Upper lobe of left lung (tissue), 6 donors: ENCODE measurements at regions not wholly inside any gene's neighbourhood (a gene's known extent, or its start where the extent isn't known, plus 50 kb on each side); places are given as distances from the start of the nearest gene placed in this dataset.

Experiments
- ATAC-seq, 2 donors: fragments of 200-7000 bp; cut with Tn5 transposase; one replicate each; pipeline ENCODE4 v1.9.1; 2022; ENCODE audit warnings: mild to moderate bottlenecking in 2 of 2, moderate library complexity in 2 of 2; ENCODE audit not compliant: low FRiP score in 2 of 2
- DNase-seq, 2 donors: peaks; one replicate each; pipeline ENCODE4 v3.0.0-alpha.2; 2019 to 2020
- H3K27ac ChIP-seq, 4 donors: fragments of 200-600 bp; sonication (generic); one replicate each; pipeline ENCODE4 v1.5.1; 2016 to 2019
- H3K27me3 ChIP-seq, 4 donors: fragments of 200-600 bp; sonication (generic); one replicate each; pipeline ENCODE4 v1.5.1; 2017 to 2019
- H3K36me3 ChIP-seq, 4 donors: fragments of 200-600 bp; sonication (generic); one replicate each; pipeline ENCODE4 v1.5.1; 2016 to 2019
- H3K4me1 ChIP-seq, 4 donors: fragments of 200-600 bp; sonication (generic); one replicate each; pipeline ENCODE4 v1.5.1; 2018 to 2019
- H3K4me3 ChIP-seq, 4 donors: fragments of 200-600 bp; sonication (generic); one replicate each; pipeline ENCODE4 v1.5.1; 2017 to 2019; ENCODE audit warnings: mild to moderate bottlenecking in 2 of 4, moderate library complexity in 1 of 4
- H3K9me3 ChIP-seq, 4 donors: fragments of 200-600 bp; sonication (generic); one replicate each; pipeline ENCODE4 v1.5.1; 2018 to 2019
- EP300 ChIP-seq, 4 donors: sonication (generic); formaldehyde crosslinking; IDR thresholded peaks; one replicate each; pipeline ENCODE4 v1.5.1; 2017; ENCODE audit warnings: antibody characterized with exemption in 4 of 4, control low read depth in 2 of 4
- POLR2A ChIP-seq, 4 donors: fragments of 450-650 bp; IDR thresholded peaks; one replicate each; pipeline ENCODE4 v1.5.1; 2016 to 2017; ENCODE audit warnings: antibody characterized with exemption in 4 of 4, mild to moderate bottlenecking in 2 of 4
- POLR2AphosphoS5 ChIP-seq, 2 donors: sonication (generic); formaldehyde crosslinking; IDR thresholded peaks; one replicate each; pipeline ENCODE4 v1.5.1; 2017; ENCODE audit warnings: antibody characterized with exemption in 2 of 2
- WGBS, 2 donors: methylation state at CpG; one replicate each; pipeline ENCODE4 v1.1.5; 2017 to 2018; 5-methylcytosine and 5-hydroxymethylcytosine counted together
- small RNA-seq, 4 donors: library from RNA; depleted of rRNA; stranded (forward); fragments of <200 nt; gene quantifications; one replicate each; pipeline ENCODE3, GENCODE V24; 2016
- TF ChIP-seq, protein P1 (sequence below), 6 experiments: fragments of 450-650 bp in 4 of 6; fragments of 200-600 bp in 2 of 6; sonication (generic) in 2 of 6; IDR thresholded peaks; one replicate each; pipeline ENCODE4 v1.5.1; 2016 to 2019; ENCODE audit warnings: antibody characterized with exemption in 6 of 6
- donor health status: DM: no; HTN: no; CAD: no; lungs with moderate emphysema.
- donor health status: DM: no; HTN: yes; CAD: no; lungs with severe emphysema.

DNA sequence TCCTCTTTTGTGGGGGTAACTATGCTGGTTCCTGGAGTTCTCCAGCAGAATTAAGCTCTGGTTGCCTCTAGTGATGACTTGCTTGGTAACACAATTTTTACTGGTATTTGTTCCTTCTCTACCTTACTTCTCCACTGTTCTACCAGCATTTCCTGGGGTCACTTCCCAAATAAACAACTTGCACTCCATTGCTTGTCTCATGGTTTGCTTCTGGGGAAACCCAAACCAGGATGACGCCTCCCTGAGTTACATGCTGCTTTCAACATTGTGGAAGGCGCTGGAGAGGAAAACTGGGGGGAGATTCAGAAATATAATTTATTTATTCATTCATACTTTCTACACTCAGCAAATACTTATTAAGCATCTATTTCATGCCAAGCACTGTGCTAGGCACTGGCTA lies 55.3 kb upstream of the AK4 start:
- DNase-seq (no peak), ATAC-seq (no peak)
- H3K9me3 ChIP-seq = no peaks in the 10 kb centered on the region
- H3K27ac ChIP-seq = no peak overlapping the region
- no peaks in the 10 kb centered on the region for H3K36me3 ChIP-seq
- no peaks in the 10 kb centered on the region for H3K4me1 ChIP-seq
- H3K27me3 ChIP-seq = no peaks in the 10 kb centered on the region
- no peak overlapping the region for H3K4me3 ChIP-seq
- TF ChIP-seq, protein P1, sequence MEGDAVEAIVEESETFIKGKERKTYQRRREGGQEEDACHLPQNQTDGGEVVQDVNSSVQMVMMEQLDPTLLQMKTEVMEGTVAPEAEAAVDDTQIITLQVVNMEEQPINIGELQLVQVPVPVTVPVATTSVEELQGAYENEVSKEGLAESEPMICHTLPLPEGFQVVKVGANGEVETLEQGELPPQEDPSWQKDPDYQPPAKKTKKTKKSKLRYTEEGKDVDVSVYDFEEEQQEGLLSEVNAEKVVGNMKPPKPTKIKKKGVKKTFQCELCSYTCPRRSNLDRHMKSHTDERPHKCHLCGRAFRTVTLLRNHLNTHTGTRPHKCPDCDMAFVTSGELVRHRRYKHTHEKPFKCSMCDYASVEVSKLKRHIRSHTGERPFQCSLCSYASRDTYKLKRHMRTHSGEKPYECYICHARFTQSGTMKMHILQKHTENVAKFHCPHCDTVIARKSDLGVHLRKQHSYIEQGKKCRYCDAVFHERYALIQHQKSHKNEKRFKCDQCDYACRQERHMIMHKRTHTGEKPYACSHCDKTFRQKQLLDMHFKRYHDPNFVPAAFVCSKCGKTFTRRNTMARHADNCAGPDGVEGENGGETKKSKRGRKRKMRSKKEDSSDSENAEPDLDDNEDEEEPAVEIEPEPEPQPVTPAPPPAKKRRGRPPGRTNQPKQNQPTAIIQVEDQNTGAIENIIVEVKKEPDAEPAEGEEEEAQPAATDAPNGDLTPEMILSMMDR (IDR thresholded peaks at IDR 0.05) = no peak
- TF ChIP-seq POLR2A (IDR thresholded peaks at IDR 0.05) (no peak), EP300 (IDR thresholded peaks at IDR 0.05) (no peak), POLR2AphosphoS5 (IDR thresholded peaks at IDR 0.05) (no peak)
- 67 to 73% methylated on average over 2 of the region's 2 CpGs for WGBS, 2 donors

DNA sequence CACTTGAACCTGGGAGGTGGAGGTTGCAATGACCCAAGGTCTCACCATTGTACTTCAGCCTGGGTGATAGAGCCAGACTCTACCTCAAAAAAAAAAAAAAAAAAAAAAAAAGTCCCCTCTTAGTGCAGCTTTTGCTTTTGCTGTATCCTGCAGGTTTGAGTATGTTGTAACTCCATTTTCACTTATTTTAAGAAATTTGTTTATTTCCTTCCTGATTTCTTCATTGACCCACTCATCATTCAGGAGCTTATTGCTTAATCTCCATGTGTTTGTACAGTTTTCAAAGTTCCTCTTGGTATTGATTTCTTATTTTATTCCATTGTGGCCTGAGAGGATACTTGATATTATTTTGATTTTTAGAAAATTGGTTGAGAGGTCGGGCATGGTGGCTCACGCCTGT lies 50.9 kb upstream of the AK4 start:
- DNase-seq (no peak), ATAC-seq (no peak)
- TF ChIP-seq, protein P1 (IDR thresholded peaks at IDR 0.05) = no peak
- no peak for TF ChIP-seq POLR2A (IDR thresholded peaks at IDR 0.05)
- no peak for TF ChIP-seq POLR2AphosphoS5 (IDR thresholded peaks at IDR 0.05)
- no peak for TF ChIP-seq EP300 (IDR thresholded peaks at IDR 0.05)
- 87 to 89% methylated on average over 2 of the region's 2 CpGs for WGBS, 2 donors
- Histone ChIP-seq H3K4me1 (no peaks in the 10 kb centered on the region), H3K27me3 (no peaks in the 10 kb centered on the region), H3K4me3 (no peak overlapping the region), H3K9me3 (peaks cover 5 to 14% (median 10%) of the 10 kb centered on the region in 4 donors), H3K27ac (no peak overlapping the region), H3K36me3 (no peaks in the 10 kb centered on the region)

Small RNA genes lying in the stretch of these regions (small RNA-seq; reads per million reads assigned to genes)
- 2.2 to 4.6 (median 2.9) reads per million in 4 donors for gene MIR101-1
- gene MIR3671 = 0 reads per million in 4 donors
- gene MRPS21P1 = 0 reads per million in 4 donors
- gene RNU6-1176P = 0 reads per million in 4 donors
